Adrenal gland (tissue), 9 donors: ENCODE measurements at regions not wholly inside any gene's neighbourhood (a gene's known extent, or its start where the extent isn't known, plus 50 kb on each side); places are given as distances from the start of the nearest gene placed in this dataset.
A peak's percentile ranks its signal among the peaks of the same experiment; 100 is the strongest.

Experiments used
- DNase-seq, 7 donors: peaks; one replicate each; pipeline ENCODE4 v3.0.0-alpha.2; 2019 to 2020
- H3K27ac ChIP-seq, 5 donors: fragments of 200-600 bp; sonication (generic) in 4 of 5; 1 replicate in 3 of 5; 2 replicates in 2 of 5; pipeline versions ENCODE4 v1.5.1 to v1.8.0; 2016 to 2020; ENCODE audit warnings: mild to moderate bottlenecking in 1 of 5
- H3K27me3 ChIP-seq: fragments of 200-600 bp; 2 replicates; pipeline ENCODE4 v1.8.0; 2021
- H3K36me3 ChIP-seq, 2 donors: fragments of 200-600 bp; replicated peaks in 1 of 2; 1 replicate in 1 of 2; 2 replicates in 1 of 2; pipeline versions ENCODE4 v1.5.1 to v1.8.0; 2018 to 2022
- H3K4me1 ChIP-seq, 2 donors: fragments of 200-600 bp; replicated peaks in 1 of 2; 1 replicate in 1 of 2; 2 replicates in 1 of 2; pipeline versions ENCODE4 v1.5.1 to v1.8.0; 2018 to 2021
- H3K4me3 ChIP-seq, 4 donors: fragments of 200-600 bp; sonication (generic) in 3 of 4; one replicate each; pipeline ENCODE4 v1.5.1; 2016 to 2018
- H3K9me3 ChIP-seq, 3 donors: fragments of 200-600 bp; sonication (generic) in 1 of 3; replicated peaks in 1 of 3; 1 replicate in 2 of 3; 2 replicates in 1 of 3; pipeline versions ENCODE4 v1.5.1 to v1.8.0; 2016 to 2021
- CTCF ChIP-seq, 6 experiments: fragments of 450-650 bp in 4 of 6; fragments of 200-600 bp in 2 of 6; sonication (generic) in 1 of 6; IDR thresholded peaks; 1 replicate in 5 of 6; 2 replicates in 1 of 6; pipeline versions ENCODE4 v1.5.1 to v1.8.0; 2016 to 2021; ENCODE audit warnings: antibody characterized with exemption in 6 of 6, mild to moderate bottlenecking in 2 of 6, moderate library complexity in 1 of 6
- POLR2A ChIP-seq, 2 donors: fragments of 450-650 bp; IDR thresholded peaks; one replicate each; pipeline ENCODE4 v1.6.1; 2017; ENCODE audit warnings: antibody characterized with exemption in 2 of 2, mild to moderate bottlenecking in 2 of 2, moderate library complexity in 1 of 2
- WGBS, 4 donors: extraction: QIAGEN DNeasy Blood & Tissue Kit in 2 of 4; methylation state at CpG; one replicate each; pipeline versions ENCODE4 v1.1.5 to v1.1.7; 2013 to 2017; 5-methylcytosine and 5-hydroxymethylcytosine counted together
- intact Hi-C, 2 donors: fragments of 100-400 bp; cut with DNase I; formaldehyde crosslinking; loops; one replicate each; pipeline versions ENCODE4 v1.14.1 to v1.15.0; 2022 to 2023
- donor health status: healthy with polysubstance abuse.
- donor health status: Bipolar disorder and iron deficiency.
- donor health status: DM: yes; HTN: yes; CAD: no.
- donor health status: DM: no; HTN: no; CAD: no.
- donor health status: DM: no; HTN: no; CAD: no.

- 71 to 83% (median 74%) methylated on average over 2 of the region's 2 CpGs for WGBS, 4 donors
- Histone ChIP-seq H3K36me3 (no peaks in the 10 kb centered on the region), H3K9me3 (no peaks in the 10 kb centered on the region), H3K27ac (no peak overlapping the region), H3K4me1 (no peaks in the 10 kb centered on the region), H3K27me3 (no peaks in the 10 kb centered on the region), H3K4me3 (no peak overlapping the region)
- TF ChIP-seq POLR2A (IDR thresholded peaks at IDR 0.05), result no peak
- no peak for TF ChIP-seq CTCF (IDR thresholded peaks at IDR 0.05)
- intact Hi-C loops, result no loop called here
- DNase-seq, result no peak
Measured at GRCh38 chr6:113643407-113643770, 213.8 kb upstream of the MARCKS start.

GRCh38 chr6:113644861-113645575 lies 212.1 kb upstream of the MARCKS start:
- Histone ChIP-seq H3K27me3 (no peaks in the 10 kb centered on the region), H3K36me3 (no peaks in the 10 kb centered on the region), H3K4me3 (no peak overlapping the region), H3K4me1 (no peaks in the 10 kb centered on the region), H3K27ac (no peak overlapping the region), H3K9me3 (no peaks in the 10 kb centered on the region)
- intact Hi-C loops, result no loop called here
- WGBS, 4 donors, result 89 to 90% (median 90%) methylated on average over 13 of the region's 13 CpGs
- DNase-seq, result no peak
- TF ChIP-seq POLR2A (IDR thresholded peaks at IDR 0.05), result no peak
- no peak for TF ChIP-seq CTCF (IDR thresholded peaks at IDR 0.05)

GRCh38 chr6:113645576-113645970 lies 211.6 kb upstream of the MARCKS start:
- TF ChIP-seq POLR2A (IDR thresholded peaks at IDR 0.05) (no peak), CTCF (IDR thresholded peaks at IDR 0.05) (no peak)
- no peaks in the 10 kb centered on the region for H3K27me3 ChIP-seq
- no peak overlapping the region for H3K27ac ChIP-seq
- H3K36me3 ChIP-seq, result no peaks in the 10 kb centered on the region
- H3K4me3 ChIP-seq, result no peak overlapping the region
- WGBS, 4 donors, result 47 to 68% (median 48%) methylated on average over 4 of the region's 4 CpGs
- intact Hi-C loops, result no loop called here
- no peaks in the 10 kb centered on the region for H3K4me1 ChIP-seq
- peak in 4 of 7 donors; percentile 11 to 19 (median 18) for DNase-seq
- H3K9me3 ChIP-seq, result no peaks in the 10 kb centered on the region

DNA sequence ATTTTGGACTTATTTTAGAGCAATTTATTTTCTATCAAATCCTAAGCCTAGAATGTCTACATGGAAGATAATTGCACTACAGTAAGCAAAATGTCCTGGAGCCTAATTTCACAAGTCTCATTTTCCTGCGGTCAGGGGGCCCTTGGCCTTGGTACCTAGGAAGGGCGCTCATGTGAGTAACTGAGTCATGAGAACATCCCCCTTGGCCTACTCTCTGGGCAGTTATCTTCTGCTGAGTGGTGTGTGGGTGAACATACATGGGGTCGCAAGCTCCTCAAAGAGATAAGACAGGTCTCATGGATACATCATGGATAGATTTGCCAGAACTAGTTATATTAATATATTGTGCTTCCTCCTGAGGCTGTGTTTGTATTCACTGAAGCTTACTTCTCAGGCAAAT lies 211.2 kb upstream of the MARCKS start:
- intact Hi-C loops, result no loop called here
- 80 to 88% (median 85%) methylated on average over 3 of the region's 3 CpGs for WGBS, 4 donors

More for the DNA sequence above, 211.2 kb upstream of the MARCKS start:
- Histone ChIP-seq H3K4me3 (no peak overlapping the region), H3K36me3 (no peaks in the 10 kb centered on the region), H3K27me3 (no peaks in the 10 kb centered on the region), H3K9me3 (no peaks in the 10 kb centered on the region), H3K27ac (no peak overlapping the region), H3K4me1 (no peaks in the 10 kb centered on the region)
- TF ChIP-seq POLR2A (IDR thresholded peaks at IDR 0.05) (no peak), CTCF (IDR thresholded peaks at IDR 0.05) (no peak)
- no peak for DNase-seq
